H7 (cell line): ENCODE measurements at regions not wholly inside any gene's neighbourhood (a gene's known extent, or its start where the extent isn't known, plus 50 kb on each side); places are given as distances from the start of the nearest gene placed in this dataset.
"Not testable (repeated sequence)": the region's sequence is repeated elsewhere in the genome, so short reads cannot be mapped to it uniquely, and the experiment has no call there.

Experiments
- DNase-seq: peaks from one replicate; pipeline ENCODE4 v3.0.0; 2012
- H3K27me3 ChIP-seq: 2 replicates; pipeline ENCODE4 v1.6.0; 2011; ENCODE audit warnings: mild to moderate bottlenecking, low read length; ENCODE audit not compliant: control insufficient read depth, insufficient read depth
- H3K36me3 ChIP-seq: replicated peaks from 2 replicates; pipeline ENCODE4 v1.5.1; 2011; ENCODE audit warnings: low read length; ENCODE audit not compliant: control insufficient read depth, insufficient read depth
- H3K4me3 ChIP-seq: 2 replicates; pipeline ENCODE4 v1.5.1; 2011; ENCODE audit warnings: low read depth, mild to moderate bottlenecking, control low read depth, low read length, moderate library complexity; ENCODE audit not compliant: insufficient read depth

DNA sequence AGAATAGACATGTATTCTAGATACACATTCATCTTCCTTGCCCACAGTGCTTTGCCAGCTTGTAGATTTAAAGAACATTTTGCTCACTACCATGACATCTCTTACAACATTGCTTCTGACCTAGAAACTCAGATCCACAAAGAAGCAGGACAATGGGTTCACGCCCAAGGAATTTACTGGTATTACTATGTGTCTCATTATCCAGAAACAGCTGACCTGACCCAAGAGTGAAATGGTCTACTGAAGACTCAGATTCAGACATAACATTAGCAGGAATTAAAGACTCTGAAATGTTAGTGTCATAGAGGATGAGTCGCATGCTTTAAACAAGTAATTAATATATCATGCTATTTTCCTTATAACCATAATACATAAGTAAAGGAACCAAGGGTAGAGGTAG, 731.4 kb downstream of the GALC start:
- Histone ChIP-seq H3K4me3 (no peak overlapping the region), H3K36me3 (no peaks in the 10 kb centered on the region), H3K27me3 (no peaks in the 10 kb centered on the region)
- DNase-seq: no peak

DNA sequence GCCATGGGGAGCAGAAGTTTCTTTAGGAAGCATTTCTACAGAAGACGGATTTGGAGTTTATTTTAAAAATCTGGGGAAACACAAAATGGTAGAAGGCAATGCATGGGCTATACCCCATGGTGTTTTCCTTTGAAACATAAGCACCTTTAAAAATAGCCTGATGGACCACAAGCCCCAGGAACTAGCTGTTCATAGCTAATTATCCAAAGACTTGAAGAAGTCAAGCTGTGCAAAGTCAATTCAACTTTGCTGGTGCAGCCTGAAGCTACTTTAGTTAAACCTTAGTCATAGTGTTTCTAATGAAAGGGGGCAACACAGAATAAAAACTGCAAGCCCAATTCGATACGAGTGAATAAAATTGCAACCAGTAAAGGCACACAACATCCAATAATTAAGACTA, 732.5 kb downstream of the GALC start:
- Histone ChIP-seq H3K36me3 (no peaks in the 10 kb centered on the region), H3K27me3 (no peaks in the 10 kb centered on the region), H3K4me3 (no peak overlapping the region)
- DNase-seq: no peak

GRCh38 chr14:87257421-87257820, 735.6 kb downstream of the GALC start:
- no peak overlapping the region for H3K4me3 ChIP-seq

GRCh38 chr14:87255058-87255457, 737.9 kb downstream of the GALC start:
- Histone ChIP-seq H3K36me3 (no peaks in the 10 kb centered on the region), H3K27me3 (no peaks in the 10 kb centered on the region), H3K4me3 (no peak overlapping the region)
- no peak for DNase-seq

More at GRCh38 chr14:87257421-87257820, 735.6 kb downstream of the GALC start:
- no peaks in the 10 kb centered on the region for H3K27me3 ChIP-seq
- DNase-seq: no peak
- H3K36me3 ChIP-seq: no peaks in the 10 kb centered on the region

- Histone ChIP-seq H3K4me3 (no peak overlapping the region), H3K36me3 (no peaks in the 10 kb centered on the region), H3K27me3 (no peaks in the 10 kb centered on the region)
- DNase-seq: no peak
Measured at GRCh38 chr14:87254331-87254874, 738.6 kb downstream of the GALC start.

DNA sequence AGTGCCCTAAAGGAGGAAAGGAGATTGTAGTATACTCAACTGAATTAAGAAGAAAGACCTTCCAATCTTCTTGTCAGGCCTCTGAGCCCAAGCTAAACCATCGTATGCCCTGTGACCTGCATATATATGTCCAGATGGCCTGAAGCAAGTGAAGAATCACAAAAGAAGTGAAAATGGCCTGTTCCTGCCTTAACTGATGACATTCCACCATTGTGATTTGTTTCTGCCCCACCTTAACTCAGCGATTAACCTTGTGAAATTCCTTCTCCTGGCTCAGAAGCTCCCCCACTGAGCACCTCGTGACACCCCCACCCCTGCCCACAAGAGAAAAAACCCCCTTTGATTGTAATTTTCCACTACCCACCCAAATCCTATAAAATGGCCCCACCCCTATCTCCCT, 739.2 kb downstream of the GALC start:
- not testable (repeated sequence) for H3K27me3 ChIP-seq, H3K36me3 ChIP-seq, DNase-seq, H3K4me3 ChIP-seq

DNA sequence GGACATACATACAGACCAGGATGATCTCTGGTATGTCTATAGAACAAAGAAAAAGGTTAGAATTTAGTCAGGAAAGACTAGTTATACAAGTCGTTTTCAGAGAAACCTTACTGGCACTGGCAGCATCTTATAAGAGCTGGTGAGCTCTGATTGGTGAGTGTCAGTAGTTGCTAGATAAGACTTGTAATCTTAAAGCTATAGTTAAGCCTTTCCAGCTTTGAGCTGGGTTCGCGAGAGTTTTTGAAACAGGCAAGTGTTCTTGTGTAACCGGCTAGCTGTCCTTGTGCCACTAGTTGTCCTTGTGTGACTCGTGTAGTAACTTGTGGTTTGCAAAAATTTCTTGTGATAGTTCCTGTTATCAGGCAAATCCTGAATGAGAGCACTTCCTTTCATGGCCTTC, 740.9 kb downstream of the GALC start:
- H3K36me3 ChIP-seq: no peaks in the 10 kb centered on the region
- DNase-seq: no peak
- H3K27me3 ChIP-seq: no peaks in the 10 kb centered on the region
- H3K4me3 ChIP-seq: no peak overlapping the region

- Histone ChIP-seq H3K36me3 (no peaks in the 10 kb centered on the region), H3K27me3 (no peaks in the 10 kb centered on the region), H3K4me3 (no peak overlapping the region)
- no peak for DNase-seq
Measured at GRCh38 chr14:87251011-87251410, 742.0 kb downstream of the GALC start.

GRCh38 chr14:87241018-87241768, 751.8 kb downstream of the GALC start:
- no peak overlapping the region for H3K4me3 ChIP-seq
- H3K36me3 ChIP-seq: no peaks in the 10 kb centered on the region
- DNase-seq: no peak
- H3K27me3 ChIP-seq: no peaks in the 10 kb centered on the region

DNA sequence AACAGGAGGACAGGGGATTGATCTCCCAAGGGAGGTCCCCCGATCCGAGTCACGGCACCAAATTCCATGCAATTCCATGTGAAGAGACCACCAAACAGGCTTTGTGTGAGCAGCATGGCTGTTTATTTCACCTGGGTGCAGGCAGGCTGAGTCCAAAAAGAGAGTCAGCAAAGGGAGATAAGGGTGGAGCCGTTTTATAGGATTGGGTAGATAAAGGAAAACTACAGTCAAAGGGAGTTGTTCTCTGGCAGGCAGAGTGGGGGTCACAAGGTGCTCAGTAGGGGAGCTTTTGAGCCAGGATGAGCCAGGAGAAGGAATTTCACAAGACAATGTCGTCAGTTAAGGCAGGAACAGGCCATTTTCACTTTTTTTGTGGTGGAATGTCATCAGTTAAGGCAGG, 752.7 kb downstream of the GALC start:
- not testable (repeated sequence) for H3K36me3 ChIP-seq, DNase-seq, H3K27me3 ChIP-seq
- peak overlapping the region; percentile 23; the same call in 1 of the 2 replicates for H3K4me3 ChIP-seq

GRCh38 chr14:87233806-87234384, 759.1 kb downstream of the GALC start:
- no peak overlapping the region; the same call in 1 of the 2 replicates for H3K4me3 ChIP-seq
- no peak for DNase-seq
- no peaks in the 10 kb centered on the region for H3K27me3 ChIP-seq
- H3K36me3 ChIP-seq: no peaks in the 10 kb centered on the region

DNA sequence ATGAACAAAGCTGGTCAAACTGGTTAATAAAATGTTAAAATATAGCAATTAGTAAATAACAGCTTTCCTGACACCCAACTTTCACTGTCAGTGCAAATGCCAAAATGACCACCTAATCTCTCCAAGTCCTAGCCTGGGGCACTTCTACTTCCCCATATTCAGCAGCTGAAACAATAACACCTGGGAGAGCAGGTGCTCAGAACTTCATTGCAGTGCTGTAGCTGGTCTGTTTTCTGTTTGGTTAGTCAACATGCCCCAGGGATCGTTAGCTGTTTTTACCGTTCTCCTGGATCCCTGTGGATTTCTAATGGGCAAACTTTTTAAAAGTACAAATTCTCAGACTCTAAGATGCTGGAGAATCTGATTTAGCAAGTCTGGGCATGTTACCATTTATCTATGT, 759.7 kb downstream of the GALC start:
- H3K27me3 ChIP-seq: no peaks in the 10 kb centered on the region

GRCh38 chr14:87231336-87232026, 761.5 kb downstream of the GALC start:
- H3K27me3 ChIP-seq: no peaks in the 10 kb centered on the region
- no peak for DNase-seq
- no peaks in the 10 kb centered on the region for H3K36me3 ChIP-seq
- H3K4me3 ChIP-seq: no peak overlapping the region

More for the DNA sequence above, 759.7 kb downstream of the GALC start:
- H3K4me3 ChIP-seq: no peak overlapping the region
- no peak for DNase-seq
- H3K36me3 ChIP-seq: no peaks in the 10 kb centered on the region

DNA sequence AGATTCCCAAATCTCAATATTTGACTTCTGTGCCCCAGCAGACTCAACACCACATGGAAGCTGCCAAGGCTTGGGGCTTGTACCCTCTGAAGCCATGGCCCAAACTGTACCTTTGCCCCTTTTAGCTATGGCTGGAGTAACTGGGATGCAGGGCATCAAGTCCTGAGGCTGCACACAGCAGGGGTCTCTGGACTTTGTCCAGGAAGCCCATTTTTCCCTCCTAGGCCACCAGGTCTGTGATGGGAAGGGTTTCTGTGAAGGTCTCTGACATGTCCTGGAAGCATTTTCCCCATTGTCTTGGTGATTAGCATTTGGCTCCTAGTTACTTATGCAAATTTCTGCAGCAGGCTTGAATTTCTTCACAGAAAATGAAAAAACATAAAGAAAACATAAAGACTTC, 762.3 kb downstream of the GALC start:
- no peaks in the 10 kb centered on the region for H3K36me3 ChIP-seq
- no peak overlapping the region for H3K4me3 ChIP-seq
- no peaks in the 10 kb centered on the region for H3K27me3 ChIP-seq
- no peak for DNase-seq

- Histone ChIP-seq H3K4me3 (no peak overlapping the region), H3K36me3 (no peaks in the 10 kb centered on the region), H3K27me3 (no peaks in the 10 kb centered on the region)
- DNase-seq: no peak
Measured at GRCh38 chr14:87229131-87229530, 763.9 kb downstream of the GALC start.
